Peyer's patch (tissue), 4 donors: ENCODE measurements at regions not wholly inside any gene's neighbourhood (a gene's known extent, or its start where the extent isn't known, plus 50 kb on each side); places are given as distances from the start of the nearest gene placed in this dataset.

ENCODE experiments used
- POLR2A ChIP-seq, 2 donors: fragments of 450-650 bp; IDR thresholded peaks; one replicate each; pipeline ENCODE4 v1.5.1; 2017; ENCODE audit warnings: antibody characterized with exemption in 2 of 2, mild to moderate bottlenecking in 2 of 2, moderate library complexity in 2 of 2
- TF ChIP-seq, protein P1 (sequence below), 6 experiments: fragments of 450-650 bp in 4 of 6; fragments of 200-600 bp in 2 of 6; sonication (generic) in 1 of 6; IDR thresholded peaks; one replicate each; pipeline ENCODE4 v1.5.1; 2017 to 2019; ENCODE audit warnings: antibody characterized with exemption in 6 of 6, mild to moderate bottlenecking in 3 of 6, moderate library complexity in 1 of 6

- TF ChIP-seq POLR2A (IDR thresholded peaks at IDR 0.05) = no peak
- TF ChIP-seq, protein P1, sequence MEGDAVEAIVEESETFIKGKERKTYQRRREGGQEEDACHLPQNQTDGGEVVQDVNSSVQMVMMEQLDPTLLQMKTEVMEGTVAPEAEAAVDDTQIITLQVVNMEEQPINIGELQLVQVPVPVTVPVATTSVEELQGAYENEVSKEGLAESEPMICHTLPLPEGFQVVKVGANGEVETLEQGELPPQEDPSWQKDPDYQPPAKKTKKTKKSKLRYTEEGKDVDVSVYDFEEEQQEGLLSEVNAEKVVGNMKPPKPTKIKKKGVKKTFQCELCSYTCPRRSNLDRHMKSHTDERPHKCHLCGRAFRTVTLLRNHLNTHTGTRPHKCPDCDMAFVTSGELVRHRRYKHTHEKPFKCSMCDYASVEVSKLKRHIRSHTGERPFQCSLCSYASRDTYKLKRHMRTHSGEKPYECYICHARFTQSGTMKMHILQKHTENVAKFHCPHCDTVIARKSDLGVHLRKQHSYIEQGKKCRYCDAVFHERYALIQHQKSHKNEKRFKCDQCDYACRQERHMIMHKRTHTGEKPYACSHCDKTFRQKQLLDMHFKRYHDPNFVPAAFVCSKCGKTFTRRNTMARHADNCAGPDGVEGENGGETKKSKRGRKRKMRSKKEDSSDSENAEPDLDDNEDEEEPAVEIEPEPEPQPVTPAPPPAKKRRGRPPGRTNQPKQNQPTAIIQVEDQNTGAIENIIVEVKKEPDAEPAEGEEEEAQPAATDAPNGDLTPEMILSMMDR (IDR thresholded peaks at IDR 0.05) = no peak
These were observed 405.9 kb downstream of the CNTNAP4 start for GRCh38 chr16:76683051-76683450.
